ENCODE measurements at regions not wholly inside any gene's neighbourhood (a gene's known extent, or its start where the extent isn't known, plus 50 kb on each side); places are given as distances from the start of the nearest gene placed in this dataset.
"Not testable (repeated sequence)": the region's sequence is repeated elsewhere in the genome, so short reads cannot be mapped to it uniquely, and the experiment has no call there.

DNA sequence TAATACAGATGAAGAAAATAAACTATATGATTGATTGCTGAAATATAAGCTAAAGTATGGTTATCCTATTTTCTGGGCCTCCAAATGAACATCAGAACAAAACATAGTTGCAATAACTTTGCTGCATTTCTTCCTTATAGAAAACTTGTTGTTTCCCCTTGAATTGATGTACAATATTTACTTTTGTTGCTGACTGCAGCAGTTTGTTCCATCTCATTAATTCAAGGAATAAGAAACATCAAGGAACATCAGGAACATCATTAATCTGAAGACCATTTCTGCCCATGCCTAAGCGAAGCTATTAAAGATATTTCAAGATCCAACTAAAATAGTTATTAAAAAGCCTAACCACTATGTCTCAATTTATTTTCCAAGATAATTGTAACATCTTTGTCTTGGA is 363.6 kb upstream of the EDIL3 start:
- Histone ChIP-seq H3K79me2 (replicated peaks; ENCODE audit: insufficient read depth, low read length) (no peaks in the 10 kb centered on the region), H2AFZ (ENCODE audit: low read depth, low read length) (no peak overlapping the region), H3K9me2 (ENCODE audit: insufficient read depth, low read length) (no peaks in the 10 kb centered on the region), H3K27ac (ENCODE audit: low read length) (no peak overlapping the region), H3K27me3 (ENCODE audit: insufficient read depth, low read depth, low read length) (no peaks in the 10 kb centered on the region), H3K9me3 (ENCODE audit: low read length) (no peaks in the 10 kb centered on the region), H3F3A (ENCODE audit: insufficient read depth, low read length, poor library complexity, severe bottlenecking) (no peaks in the 10 kb centered on the region), H3K36me3 (ENCODE audit: insufficient read depth, low read length) (no peaks in the 10 kb centered on the region), H3K9ac (ENCODE audit: low read length) (no peak overlapping the region), H3K4me3 (ENCODE audit: low read length) (no peak overlapping the region), H4K20me1 (ENCODE audit: insufficient read depth) (no peaks in the 10 kb centered on the region), H3K4me2 (ENCODE audit: low read length) (no peak overlapping the region)
- no peak for TF ChIP-seq EZH2 (IDR thresholded peaks at IDR 0.05; ENCODE audit: borderline replicate concordance, insufficient read depth, low read length, poor library complexity, severe bottlenecking)
- TF ChIP-seq, protein P1, sequence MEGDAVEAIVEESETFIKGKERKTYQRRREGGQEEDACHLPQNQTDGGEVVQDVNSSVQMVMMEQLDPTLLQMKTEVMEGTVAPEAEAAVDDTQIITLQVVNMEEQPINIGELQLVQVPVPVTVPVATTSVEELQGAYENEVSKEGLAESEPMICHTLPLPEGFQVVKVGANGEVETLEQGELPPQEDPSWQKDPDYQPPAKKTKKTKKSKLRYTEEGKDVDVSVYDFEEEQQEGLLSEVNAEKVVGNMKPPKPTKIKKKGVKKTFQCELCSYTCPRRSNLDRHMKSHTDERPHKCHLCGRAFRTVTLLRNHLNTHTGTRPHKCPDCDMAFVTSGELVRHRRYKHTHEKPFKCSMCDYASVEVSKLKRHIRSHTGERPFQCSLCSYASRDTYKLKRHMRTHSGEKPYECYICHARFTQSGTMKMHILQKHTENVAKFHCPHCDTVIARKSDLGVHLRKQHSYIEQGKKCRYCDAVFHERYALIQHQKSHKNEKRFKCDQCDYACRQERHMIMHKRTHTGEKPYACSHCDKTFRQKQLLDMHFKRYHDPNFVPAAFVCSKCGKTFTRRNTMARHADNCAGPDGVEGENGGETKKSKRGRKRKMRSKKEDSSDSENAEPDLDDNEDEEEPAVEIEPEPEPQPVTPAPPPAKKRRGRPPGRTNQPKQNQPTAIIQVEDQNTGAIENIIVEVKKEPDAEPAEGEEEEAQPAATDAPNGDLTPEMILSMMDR (IDR thresholded peaks at IDR 0.05; ENCODE audit: poor library complexity, severe bottlenecking): no peak
- TF ChIP-seq MXI1 (conservative IDR thresholded peaks at IDR 0.05; ENCODE audit: poor library complexity, severe bottlenecking): no peak
- no peak for TF ChIP-seq RAD21 (conservative IDR thresholded peaks at IDR 0.05)
- no peak for TF ChIP-seq SMC3 (conservative IDR thresholded peaks at IDR 0.05; ENCODE audit: poor library complexity)
- TF ChIP-seq, protein P2, sequence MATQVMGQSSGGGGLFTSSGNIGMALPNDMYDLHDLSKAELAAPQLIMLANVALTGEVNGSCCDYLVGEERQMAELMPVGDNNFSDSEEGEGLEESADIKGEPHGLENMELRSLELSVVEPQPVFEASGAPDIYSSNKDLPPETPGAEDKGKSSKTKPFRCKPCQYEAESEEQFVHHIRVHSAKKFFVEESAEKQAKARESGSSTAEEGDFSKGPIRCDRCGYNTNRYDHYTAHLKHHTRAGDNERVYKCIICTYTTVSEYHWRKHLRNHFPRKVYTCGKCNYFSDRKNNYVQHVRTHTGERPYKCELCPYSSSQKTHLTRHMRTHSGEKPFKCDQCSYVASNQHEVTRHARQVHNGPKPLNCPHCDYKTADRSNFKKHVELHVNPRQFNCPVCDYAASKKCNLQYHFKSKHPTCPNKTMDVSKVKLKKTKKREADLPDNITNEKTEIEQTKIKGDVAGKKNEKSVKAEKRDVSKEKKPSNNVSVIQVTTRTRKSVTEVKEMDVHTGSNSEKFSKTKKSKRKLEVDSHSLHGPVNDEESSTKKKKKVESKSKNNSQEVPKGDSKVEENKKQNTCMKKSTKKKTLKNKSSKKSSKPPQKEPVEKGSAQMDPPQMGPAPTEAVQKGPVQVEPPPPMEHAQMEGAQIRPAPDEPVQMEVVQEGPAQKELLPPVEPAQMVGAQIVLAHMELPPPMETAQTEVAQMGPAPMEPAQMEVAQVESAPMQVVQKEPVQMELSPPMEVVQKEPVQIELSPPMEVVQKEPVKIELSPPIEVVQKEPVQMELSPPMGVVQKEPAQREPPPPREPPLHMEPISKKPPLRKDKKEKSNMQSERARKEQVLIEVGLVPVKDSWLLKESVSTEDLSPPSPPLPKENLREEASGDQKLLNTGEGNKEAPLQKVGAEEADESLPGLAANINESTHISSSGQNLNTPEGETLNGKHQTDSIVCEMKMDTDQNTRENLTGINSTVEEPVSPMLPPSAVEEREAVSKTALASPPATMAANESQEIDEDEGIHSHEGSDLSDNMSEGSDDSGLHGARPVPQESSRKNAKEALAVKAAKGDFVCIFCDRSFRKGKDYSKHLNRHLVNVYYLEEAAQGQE (IDR thresholded peaks at IDR 0.05; ENCODE audit: borderline replicate concordance): no peak
- no peak for TF ChIP-seq POLR2AphosphoS5 (IDR thresholded peaks at IDR 0.05)
- no peak for TF ChIP-seq EP300 (conservative IDR thresholded peaks at IDR 0.05; ENCODE audit: poor library complexity, severe bottlenecking)
- no peak for TF ChIP-seq TAF1 (IDR thresholded peaks at IDR 0.05; ENCODE audit: low read depth)

DNA sequence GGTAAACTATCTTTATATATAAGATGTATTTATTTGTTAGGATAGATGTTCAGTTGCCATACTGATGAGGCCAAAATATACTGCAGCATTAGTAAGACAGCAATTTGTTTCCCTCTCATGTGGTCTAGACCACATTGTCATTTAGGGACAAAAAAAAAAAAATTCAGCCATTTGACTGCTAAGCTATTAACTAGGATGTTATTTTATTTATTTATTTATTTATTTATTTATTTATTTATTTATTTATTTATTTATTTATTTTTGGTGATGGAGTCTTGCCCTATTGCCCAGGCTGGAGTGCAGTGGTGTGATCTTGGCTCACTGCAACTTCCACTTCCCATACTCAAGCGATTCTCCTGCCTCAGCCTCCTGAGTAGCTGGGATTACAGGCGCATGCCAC is 361.6 kb upstream of the EDIL3 start:
- not testable (repeated sequence) for H3K9me2 ChIP-seq (ENCODE audit: insufficient read depth, low read length); H3K9ac ChIP-seq (ENCODE audit: low read length); H3K9me3 ChIP-seq (ENCODE audit: low read length); H3K79me2 ChIP-seq (replicated peaks; ENCODE audit: insufficient read depth, low read length); H3K4me2 ChIP-seq (ENCODE audit: low read length); H3K27ac ChIP-seq (ENCODE audit: low read length); H3K36me3 ChIP-seq (ENCODE audit: insufficient read depth, low read length); H3K4me3 ChIP-seq (ENCODE audit: low read length); H2AFZ ChIP-seq (ENCODE audit: low read depth, low read length); H3K27me3 ChIP-seq (ENCODE audit: insufficient read depth, low read depth, low read length); H3F3A ChIP-seq (ENCODE audit: insufficient read depth, low read length, poor library complexity, severe bottlenecking); H4K20me1 ChIP-seq (ENCODE audit: insufficient read depth)

DNA sequence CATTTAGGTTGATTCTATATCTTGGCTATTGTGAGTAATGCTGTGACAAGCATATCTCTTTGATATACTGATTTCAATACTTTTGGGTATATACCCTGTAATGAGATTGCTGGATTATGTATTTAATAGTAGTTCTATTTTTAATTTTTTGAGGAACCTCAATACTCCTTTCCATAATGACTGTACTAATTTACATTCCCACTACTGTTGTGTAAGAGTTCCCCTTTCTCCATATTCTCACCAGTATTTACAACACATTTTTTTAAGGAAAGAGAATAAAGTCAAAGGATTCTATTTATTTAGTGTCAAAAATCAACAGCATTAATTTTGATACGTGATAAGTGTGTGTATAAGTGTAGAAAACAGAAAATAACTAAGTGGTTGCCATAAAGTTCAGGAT is 356.4 kb upstream of the EDIL3 start:
- H3K79me2 ChIP-seq (replicated peaks; ENCODE audit: insufficient read depth, low read length): no peaks in the 10 kb centered on the region
- no peaks in the 10 kb centered on the region for H3K27me3 ChIP-seq (ENCODE audit: insufficient read depth, low read depth, low read length)
- H2AFZ ChIP-seq (ENCODE audit: low read depth, low read length): no peak overlapping the region
- no peak overlapping the region for H3K4me3 ChIP-seq (ENCODE audit: low read length)
- TF ChIP-seq EZH2 (IDR thresholded peaks at IDR 0.05; ENCODE audit: borderline replicate concordance, insufficient read depth, low read length, poor library complexity, severe bottlenecking): no peak
- TF ChIP-seq MXI1 (conservative IDR thresholded peaks at IDR 0.05; ENCODE audit: poor library complexity, severe bottlenecking): no peak
- TF ChIP-seq, protein P2 (IDR thresholded peaks at IDR 0.05; ENCODE audit: borderline replicate concordance): no peak
- TF ChIP-seq SMC3 (conservative IDR thresholded peaks at IDR 0.05; ENCODE audit: poor library complexity): no peak
- H3K36me3 ChIP-seq (ENCODE audit: insufficient read depth, low read length): no peaks in the 10 kb centered on the region
- H3F3A ChIP-seq (ENCODE audit: insufficient read depth, low read length, poor library complexity, severe bottlenecking): no peaks in the 10 kb centered on the region
- no peak overlapping the region for H3K9ac ChIP-seq (ENCODE audit: low read length)
- no peak overlapping the region for H3K27ac ChIP-seq (ENCODE audit: low read length)
- no peak overlapping the region for H3K4me2 ChIP-seq (ENCODE audit: low read length)
- no peaks in the 10 kb centered on the region for H3K9me2 ChIP-seq (ENCODE audit: insufficient read depth, low read length)
- H4K20me1 ChIP-seq (ENCODE audit: insufficient read depth): no peaks in the 10 kb centered on the region
- no peaks in the 10 kb centered on the region for H3K9me3 ChIP-seq (ENCODE audit: low read length)

Data from neural cell (in vitro differentiated cells).